ENCODE measurements at regions not wholly inside any gene's neighbourhood (a gene's known extent, or its start where the extent isn't known, plus 50 kb on each side); places are given as distances from the start of the nearest gene placed in this dataset.

- H3K36me3 ChIP-seq = no peaks in the 10 kb centered on the region
- no peaks in the 10 kb centered on the region for H3K27me3 ChIP-seq
- no peaks in the 10 kb centered on the region for H3K4me1 ChIP-seq
- 29% methylated on average over 8 of the region's 8 CpGs for whole genome bisulfite sequencing
- DNase-seq (ENCODE audit: extremely low spot score) = no peak
- intact Hi-C loops (cut with DNase I) = no loop called here
- TF ChIP-seq POLR2AphosphoS5 (IDR thresholded peaks at IDR 0.05) (no peak), POLR2A (IDR thresholded peaks at IDR 0.05; ENCODE audit: low read depth) (no peak)
- no peak overlapping the region for H3K4me3 ChIP-seq
- H3K9me3 ChIP-seq = no peaks in the 10 kb centered on the region
- no peak overlapping the region for H3K27ac ChIP-seq (replicated peaks in 1 of 4)
Measured at GRCh38 chr7:69338144-69338543, 260.1 kb upstream of the AUTS2 start.

- Histone ChIP-seq H3K36me3 (no peaks in the 10 kb centered on the region), H3K9me3 (no peaks in the 10 kb centered on the region), H3K4me1 (no peaks in the 10 kb centered on the region), H3K27ac (replicated peaks in 1 of 4) (no peak overlapping the region), H3K4me3 (no peak overlapping the region), H3K27me3 (no peaks in the 10 kb centered on the region)
- TF ChIP-seq POLR2AphosphoS5 (IDR thresholded peaks at IDR 0.05) (no peak), CTCF (IDR thresholded peaks at IDR 0.05) (no peak), POLR2A (IDR thresholded peaks at IDR 0.05; ENCODE audit: low read depth) (no peak), EP300 (IDR thresholded peaks at IDR 0.05) (no peak)
- DNase-seq (ENCODE audit: extremely low spot score) = no peak
- intact Hi-C loops (cut with DNase I) = no loop called here
- 86% methylated on average over 1 of the region's 1 CpG for WGBS
Measured at GRCh38 chr7:69341288-69341687, 257.0 kb upstream of the AUTS2 start.

DNA sequence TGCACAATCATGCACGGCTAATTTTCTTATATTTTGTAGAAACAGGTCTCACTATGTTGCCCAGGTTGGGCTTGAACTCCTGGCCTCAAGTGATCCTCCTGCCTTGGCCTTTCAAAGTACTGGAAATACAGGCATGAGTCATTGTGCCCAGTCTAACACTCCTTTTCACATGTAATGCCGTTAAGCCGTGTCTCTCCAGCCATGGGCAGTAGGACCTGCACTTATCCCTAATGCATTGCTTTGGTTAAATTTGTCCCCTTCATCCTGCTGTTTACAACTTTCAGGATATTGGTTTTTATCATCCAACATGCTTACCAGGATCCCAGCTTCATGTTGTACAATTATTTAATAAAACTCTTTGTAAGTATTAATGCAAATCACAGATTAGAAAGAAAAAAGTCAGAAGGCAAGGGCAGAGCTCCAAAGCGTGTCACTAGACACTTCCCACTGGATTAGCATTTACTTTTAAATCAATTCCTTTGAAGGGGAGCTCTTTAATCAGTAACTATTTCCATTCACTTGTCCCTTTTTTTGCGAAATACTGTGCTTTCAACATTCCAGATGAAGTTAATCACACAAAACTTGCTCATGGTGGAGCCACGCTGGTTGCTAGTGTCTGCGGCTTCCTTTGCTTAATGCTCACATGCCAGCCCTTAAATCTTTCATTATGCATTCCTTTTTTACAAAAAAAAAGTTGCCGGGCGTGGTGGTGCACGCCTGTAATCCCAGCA is 256.0 kb upstream of the AUTS2 start:
- TF ChIP-seq POLR2A (IDR thresholded peaks at IDR 0.05; ENCODE audit: low read depth) (no peak), EP300 (IDR thresholded peaks at IDR 0.05) (no peak), CTCF (IDR thresholded peaks at IDR 0.05) (no peak), POLR2AphosphoS5 (IDR thresholded peaks at IDR 0.05) (no peak)
- H3K4me3 ChIP-seq = no peak overlapping the region
- intact Hi-C loops (cut with DNase I) = no loop called here

DNA sequence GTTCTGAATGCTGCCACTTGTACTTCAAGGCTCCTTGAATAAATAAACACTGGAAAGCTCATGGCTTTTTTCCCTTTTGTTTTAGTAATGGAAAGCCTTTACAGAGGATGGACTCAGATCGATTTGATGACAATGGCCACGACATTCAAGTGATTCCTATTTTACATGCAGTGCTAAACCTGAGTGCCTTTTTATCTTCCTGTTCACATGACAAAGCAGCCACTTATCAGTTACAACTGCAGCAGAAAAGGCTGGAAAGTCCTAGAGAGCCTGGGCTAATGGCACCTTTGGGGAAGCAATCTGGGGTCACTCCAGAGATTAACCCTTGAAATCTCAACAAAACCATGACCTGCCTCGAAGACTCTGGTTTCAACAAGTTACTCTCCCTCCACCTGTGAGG is 249.0 kb upstream of the AUTS2 start:
- 63% methylated on average over 3 of the region's 3 CpGs for WGBS
- TF ChIP-seq EP300 (IDR thresholded peaks at IDR 0.05) (no peak), POLR2AphosphoS5 (IDR thresholded peaks at IDR 0.05) (no peak), POLR2A (IDR thresholded peaks at IDR 0.05; ENCODE audit: low read depth) (no peak), CTCF (IDR thresholded peaks at IDR 0.05) (no peak)
- intact Hi-C loops (cut with DNase I) = no loop called here
- Histone ChIP-seq H3K9me3 (no peaks in the 10 kb centered on the region), H3K27ac (replicated peaks in 1 of 4) (no peak overlapping the region), H3K36me3 (no peaks in the 10 kb centered on the region), H3K27me3 (no peaks in the 10 kb centered on the region), H3K4me3 (no peak overlapping the region), H3K4me1 (peaks cover 0 to 8% (median 4%) of the 10 kb centered on the region in 4 donors)
- no peak for DNase-seq (ENCODE audit: extremely low spot score)

More for the DNA sequence above, 256.0 kb upstream of the AUTS2 start:
- DNase-seq (ENCODE audit: extremely low spot score) = no peak
- Histone ChIP-seq H3K27ac (replicated peaks in 1 of 4) (no peak overlapping the region), H3K9me3 (no peaks in the 10 kb centered on the region), H3K36me3 (no peaks in the 10 kb centered on the region), H3K27me3 (no peaks in the 10 kb centered on the region), H3K4me1 (no peaks in the 10 kb centered on the region)
- WGBS = 92% methylated on average over 10 of the region's 10 CpGs

GRCh38 chr7:69358163-69358821 is 240.0 kb upstream of the AUTS2 start:
- TF ChIP-seq POLR2AphosphoS5 (IDR thresholded peaks at IDR 0.05) (no peak), POLR2A (IDR thresholded peaks at IDR 0.05; ENCODE audit: low read depth) (no peak), CTCF (IDR thresholded peaks at IDR 0.05) (no peak)
- intact Hi-C loops (cut with DNase I) = no loop called here
- H3K36me3 ChIP-seq = no peaks in the 10 kb centered on the region
- no peaks in the 10 kb centered on the region for H3K9me3 ChIP-seq
- H3K27me3 ChIP-seq = no peaks in the 10 kb centered on the region
- peaks cover 0 to 15% (median 3%) of the 10 kb centered on the region in 4 donors for H3K4me1 ChIP-seq
- 18% methylated on average over 3 of the region's 3 CpGs for WGBS
- DNase-seq (ENCODE audit: extremely low spot score) = no peak
- H3K4me3 ChIP-seq = no peak overlapping the region
- H3K27ac ChIP-seq (replicated peaks in 1 of 4) = no peak overlapping the region

Measured in esophagus muscularis mucosa (tissue), 4 donors.